ENCODE measurements at regions not wholly inside any gene's neighbourhood (a gene's known extent, or its start where the extent isn't known, plus 50 kb on each side); places are given as distances from the start of the nearest gene placed in this dataset.

- Histone ChIP-seq H3K27ac (replicated peaks; ENCODE audit: low read length) (no peak overlapping the region), H3K36me3 (replicated peaks in 1 of 2; ENCODE audit: control insufficient read depth in 2 of 2, insufficient read depth in 2 of 2, low read length in 2 of 2) (no peaks in the 10 kb centered on the region), H3K23ac (ENCODE audit: low read depth, low read length, poor library complexity) (no peak overlapping the region), H3K4me2 (ENCODE audit: insufficient read depth, low read length, poor library complexity, severe bottlenecking) (no peak overlapping the region), H2AFZ (ENCODE audit: low read length) (no peak overlapping the region), H3K27me3 (ENCODE audit: control insufficient read depth in 3 of 3, insufficient read depth in 3 of 3, low read depth in 1 of 3, low read length in 3 of 3) (peaks cover 0 to 10% (median 0%) of the 10 kb centered on the region in 3 experiments), H3K18ac (ENCODE audit: low read length) (no peak overlapping the region), H3K14ac (ENCODE audit: low read length) (no peak overlapping the region), H3K9ac (ENCODE audit: low read depth, low read length, poor library complexity) (no peak overlapping the region), H2BK15ac (ENCODE audit: low read length) (no peak overlapping the region), H3K4me1 (ENCODE audit: control insufficient read depth in 2 of 2, insufficient read depth in 1 of 2, low read depth in 1 of 2, low read length in 2 of 2) (no peaks in the 10 kb centered on the region), H2BK5ac (ENCODE audit: low read length) (no peak overlapping the region), H3K4ac (ENCODE audit: low read length) (no peak overlapping the region), H3K9me3 (replicated peaks in 1 of 2; ENCODE audit: control insufficient read depth in 2 of 2, insufficient read depth in 1 of 2, low read depth in 1 of 2, low read length in 2 of 2) (no peaks in the 10 kb centered on the region), H2BK12ac (ENCODE audit: low read length) (no peak overlapping the region), H2AK5ac (ENCODE audit: low read depth, low read length) (no peak overlapping the region), H4K91ac (ENCODE audit: low read depth, low read length, poor library complexity) (no peak overlapping the region), H2BK120ac (ENCODE audit: low read depth, low read length) (no peak overlapping the region), H3K79me1 (ENCODE audit: low read depth, low read length) (no peaks in the 10 kb centered on the region), H3K4me3 (ENCODE audit: low read length in 2 of 2) (no peak overlapping the region), H4K8ac (ENCODE audit: low read depth, low read length) (no peak overlapping the region)
- DNase-seq (ENCODE audit: low spot score), result no peak
- WGBS, 2 donors (ENCODE audit: extremely low coverage in 2 of 2, insufficient read length in 2 of 2, insufficient replicate concordance in 1 of 2), result no CpG with 5 or more reads among the region's 2 CpGs
These were observed 340.7 kb downstream of the TLE4 start for GRCh38 chr9:79912318-79913070.

- H3K9me3 ChIP-seq (replicated peaks in 1 of 2; ENCODE audit: control insufficient read depth in 2 of 2, insufficient read depth in 1 of 2, low read depth in 1 of 2, low read length in 2 of 2), result no peaks in the 10 kb centered on the region
- no peaks in the 10 kb centered on the region for H3K79me1 ChIP-seq (ENCODE audit: low read depth, low read length)
- no peak overlapping the region for H3K23ac ChIP-seq (ENCODE audit: low read depth, low read length, poor library complexity)
- no peak overlapping the region for H3K9ac ChIP-seq (ENCODE audit: low read depth, low read length, poor library complexity)
- H3K18ac ChIP-seq (ENCODE audit: low read length), result no peak overlapping the region
- H3K27me3 ChIP-seq (ENCODE audit: control insufficient read depth in 3 of 3, insufficient read depth in 3 of 3, low read depth in 1 of 3, low read length in 3 of 3), result peaks cover 0 to 5% (median 0%) of the 10 kb centered on the region in 3 experiments
- H4K91ac ChIP-seq (ENCODE audit: low read depth, low read length, poor library complexity), result no peak overlapping the region
- no peak overlapping the region for H3K4me2 ChIP-seq (ENCODE audit: insufficient read depth, low read length, poor library complexity, severe bottlenecking)
- H2AK5ac ChIP-seq (ENCODE audit: low read depth, low read length), result no peak overlapping the region
- no peak overlapping the region for H3K14ac ChIP-seq (ENCODE audit: low read length)
- H4K8ac ChIP-seq (ENCODE audit: low read depth, low read length), result no peak overlapping the region
- no peak overlapping the region for H3K4me3 ChIP-seq (ENCODE audit: low read length in 2 of 2)
- no peak overlapping the region for H2BK15ac ChIP-seq (ENCODE audit: low read length)
- H3K4ac ChIP-seq (ENCODE audit: low read length), result no peak overlapping the region
- H3K36me3 ChIP-seq (replicated peaks in 1 of 2; ENCODE audit: control insufficient read depth in 2 of 2, insufficient read depth in 2 of 2, low read length in 2 of 2), result no peaks in the 10 kb centered on the region
- no peak overlapping the region for H2BK120ac ChIP-seq (ENCODE audit: low read depth, low read length)
- no peak overlapping the region for H2BK12ac ChIP-seq (ENCODE audit: low read length)
- no peak for DNase-seq (ENCODE audit: low spot score)
- H3K4me1 ChIP-seq (ENCODE audit: control insufficient read depth in 2 of 2, insufficient read depth in 1 of 2, low read depth in 1 of 2, low read length in 2 of 2), result no peaks in the 10 kb centered on the region
- H3K27ac ChIP-seq (replicated peaks; ENCODE audit: low read length), result no peak overlapping the region
- WGBS, 2 donors (ENCODE audit: extremely low coverage in 2 of 2, insufficient read length in 2 of 2, insufficient replicate concordance in 1 of 2), result no CpG with 5 or more reads among the region's 19 CpGs
- H2AFZ ChIP-seq (ENCODE audit: low read length), result peak overlapping the region; percentile 36
- no peak overlapping the region for H2BK5ac ChIP-seq (ENCODE audit: low read length)
These were observed 340.0 kb downstream of the TLE4 start for GRCh38 chr9:79911724-79912123.

GRCh38 chr9:79902825-79903600, 331.2 kb downstream of the TLE4 start:
- Histone ChIP-seq H3K27me3 (ENCODE audit: control insufficient read depth in 3 of 3, insufficient read depth in 3 of 3, low read depth in 1 of 3, low read length in 3 of 3) (no peaks in the 10 kb centered on the region), H3K27ac (replicated peaks; ENCODE audit: low read length) (no peak overlapping the region), H3K4ac (ENCODE audit: low read length) (no peak overlapping the region), H3K9me3 (replicated peaks in 1 of 2; ENCODE audit: control insufficient read depth in 2 of 2, insufficient read depth in 1 of 2, low read depth in 1 of 2, low read length in 2 of 2) (no peaks in the 10 kb centered on the region), H2BK5ac (ENCODE audit: low read length) (no peak overlapping the region), H4K91ac (ENCODE audit: low read depth, low read length, poor library complexity) (no peak overlapping the region), H3K36me3 (replicated peaks in 1 of 2; ENCODE audit: control insufficient read depth in 2 of 2, insufficient read depth in 2 of 2, low read length in 2 of 2) (no peaks in the 10 kb centered on the region), H3K4me3 (ENCODE audit: low read length in 2 of 2) (no peak overlapping the region), H3K79me1 (ENCODE audit: low read depth, low read length) (no peaks in the 10 kb centered on the region), H2AK5ac (ENCODE audit: low read depth, low read length) (no peak overlapping the region), H2BK120ac (ENCODE audit: low read depth, low read length) (no peak overlapping the region), H2AFZ (ENCODE audit: low read length) (peak overlapping the region; percentile 62), H2BK15ac (ENCODE audit: low read length) (no peak overlapping the region), H2BK12ac (ENCODE audit: low read length) (no peak overlapping the region), H3K4me2 (ENCODE audit: insufficient read depth, low read length, poor library complexity, severe bottlenecking) (no peak overlapping the region), H3K14ac (ENCODE audit: low read length) (no peak overlapping the region), H3K9ac (ENCODE audit: low read depth, low read length, poor library complexity) (no peak overlapping the region), H4K8ac (ENCODE audit: low read depth, low read length) (no peak overlapping the region), H3K4me1 (ENCODE audit: control insufficient read depth in 2 of 2, insufficient read depth in 1 of 2, low read depth in 1 of 2, low read length in 2 of 2) (peaks cover 0 to 14% of the 10 kb centered on the region in 2 donors), H3K18ac (ENCODE audit: low read length) (no peak overlapping the region), H3K23ac (ENCODE audit: low read depth, low read length, poor library complexity) (no peak overlapping the region)
- DNase-seq (ENCODE audit: low spot score), result no peak
- no CpG with 5 or more reads among the region's 7 CpGs for WGBS, 2 donors (ENCODE audit: extremely low coverage in 2 of 2, insufficient read length in 2 of 2, insufficient replicate concordance in 1 of 2)

DNA sequence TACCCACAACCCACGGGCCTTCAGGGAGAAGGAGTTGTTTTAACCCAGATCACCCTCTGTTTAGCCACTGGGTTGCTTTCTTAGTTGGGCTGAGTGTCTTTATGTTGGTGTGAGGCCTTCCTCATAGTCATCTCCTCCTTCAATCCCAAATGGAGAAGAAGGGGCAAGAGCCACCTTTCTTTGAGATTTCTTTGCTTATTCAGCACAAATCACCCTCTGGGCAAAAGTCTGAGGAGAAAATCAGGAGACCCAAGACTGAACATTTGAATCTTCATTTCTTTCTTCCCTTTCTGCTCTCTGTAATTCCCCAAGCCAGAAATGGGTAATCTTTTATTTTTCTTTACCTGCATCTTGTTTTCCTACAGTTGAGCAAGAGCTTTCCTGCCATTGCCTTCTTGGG, 329.0 kb downstream of the TLE4 start:
- H3K18ac ChIP-seq (ENCODE audit: low read length), result no peak overlapping the region
- H2BK5ac ChIP-seq (ENCODE audit: low read length), result no peak overlapping the region
- no peak overlapping the region for H2BK12ac ChIP-seq (ENCODE audit: low read length)
- no peak overlapping the region for H2BK15ac ChIP-seq (ENCODE audit: low read length)
- DNase-seq (ENCODE audit: low spot score), result no peak
- no peak overlapping the region for H3K27ac ChIP-seq (replicated peaks; ENCODE audit: low read length)
- no peak overlapping the region for H3K14ac ChIP-seq (ENCODE audit: low read length)
- H3K27me3 ChIP-seq (ENCODE audit: control insufficient read depth in 3 of 3, insufficient read depth in 3 of 3, low read depth in 1 of 3, low read length in 3 of 3), result no peaks in the 10 kb centered on the region
- no peak overlapping the region for H2BK120ac ChIP-seq (ENCODE audit: low read depth, low read length)
- H3K4ac ChIP-seq (ENCODE audit: low read length), result no peak overlapping the region
- no peak overlapping the region for H4K8ac ChIP-seq (ENCODE audit: low read depth, low read length)
- H3K9me3 ChIP-seq (replicated peaks in 1 of 2; ENCODE audit: control insufficient read depth in 2 of 2, insufficient read depth in 1 of 2, low read depth in 1 of 2, low read length in 2 of 2), result no peaks in the 10 kb centered on the region
- WGBS, 2 donors (ENCODE audit: extremely low coverage in 2 of 2, insufficient read length in 2 of 2, insufficient replicate concordance in 1 of 2), result no CpG with 5 or more reads among the region's 1 CpG
- H3K79me1 ChIP-seq (ENCODE audit: low read depth, low read length), result no peaks in the 10 kb centered on the region
- no peaks in the 10 kb centered on the region for H3K36me3 ChIP-seq (replicated peaks in 1 of 2; ENCODE audit: control insufficient read depth in 2 of 2, insufficient read depth in 2 of 2, low read length in 2 of 2)
- H2AFZ ChIP-seq (ENCODE audit: low read length), result no peak overlapping the region
- no peak overlapping the region for H3K4me3 ChIP-seq (ENCODE audit: low read length in 2 of 2)
- H2AK5ac ChIP-seq (ENCODE audit: low read depth, low read length), result no peak overlapping the region
- H3K4me1 ChIP-seq (ENCODE audit: control insufficient read depth in 2 of 2, insufficient read depth in 1 of 2, low read depth in 1 of 2, low read length in 2 of 2), result peaks cover 0 to 14% of the 10 kb centered on the region in 2 donors
- no peak overlapping the region for H3K4me2 ChIP-seq (ENCODE audit: insufficient read depth, low read length, poor library complexity, severe bottlenecking)
- no peak overlapping the region for H3K9ac ChIP-seq (ENCODE audit: low read depth, low read length, poor library complexity)
- no peak overlapping the region for H3K23ac ChIP-seq (ENCODE audit: low read depth, low read length, poor library complexity)
- no peak overlapping the region for H4K91ac ChIP-seq (ENCODE audit: low read depth, low read length, poor library complexity)
